Germinal center (tissue), 1 donor: ENCODE measurements at regions not wholly inside any gene's neighbourhood (a gene's known extent, or its start where the extent isn't known, plus 50 kb on each side); places are given as distances from the start of the nearest gene placed in this dataset.
"Not testable (repeated sequence)": the region's sequence is repeated elsewhere in the genome, so short reads cannot be mapped to it uniquely, and the experiment has no call there.

Experiments
- DNase-seq: peaks from one replicate; pipeline ENCODE4 v3.0.0; 2012; ENCODE audit warnings: mixed read lengths, low spot score

DNA sequence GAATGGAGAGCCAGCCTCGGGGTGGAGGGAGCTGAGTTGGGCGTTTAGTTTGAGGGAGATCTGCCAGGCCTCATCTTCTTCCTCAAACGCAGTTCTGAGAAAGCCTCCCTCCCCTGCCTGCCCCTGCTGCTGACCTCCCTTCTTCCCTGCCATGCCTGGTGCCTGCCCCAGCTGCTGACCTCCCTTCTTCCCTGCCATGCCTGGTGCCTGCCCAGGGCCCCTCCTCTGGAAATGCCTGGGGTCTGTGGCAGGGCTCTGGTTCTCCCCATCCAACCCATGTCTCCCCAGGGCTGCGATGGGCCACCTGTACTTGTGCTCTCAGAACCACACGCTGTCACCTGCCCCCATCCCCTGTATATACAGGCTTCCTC is 114.6 kb downstream of the VEGFA start:
- no peak for DNase-seq

DNA sequence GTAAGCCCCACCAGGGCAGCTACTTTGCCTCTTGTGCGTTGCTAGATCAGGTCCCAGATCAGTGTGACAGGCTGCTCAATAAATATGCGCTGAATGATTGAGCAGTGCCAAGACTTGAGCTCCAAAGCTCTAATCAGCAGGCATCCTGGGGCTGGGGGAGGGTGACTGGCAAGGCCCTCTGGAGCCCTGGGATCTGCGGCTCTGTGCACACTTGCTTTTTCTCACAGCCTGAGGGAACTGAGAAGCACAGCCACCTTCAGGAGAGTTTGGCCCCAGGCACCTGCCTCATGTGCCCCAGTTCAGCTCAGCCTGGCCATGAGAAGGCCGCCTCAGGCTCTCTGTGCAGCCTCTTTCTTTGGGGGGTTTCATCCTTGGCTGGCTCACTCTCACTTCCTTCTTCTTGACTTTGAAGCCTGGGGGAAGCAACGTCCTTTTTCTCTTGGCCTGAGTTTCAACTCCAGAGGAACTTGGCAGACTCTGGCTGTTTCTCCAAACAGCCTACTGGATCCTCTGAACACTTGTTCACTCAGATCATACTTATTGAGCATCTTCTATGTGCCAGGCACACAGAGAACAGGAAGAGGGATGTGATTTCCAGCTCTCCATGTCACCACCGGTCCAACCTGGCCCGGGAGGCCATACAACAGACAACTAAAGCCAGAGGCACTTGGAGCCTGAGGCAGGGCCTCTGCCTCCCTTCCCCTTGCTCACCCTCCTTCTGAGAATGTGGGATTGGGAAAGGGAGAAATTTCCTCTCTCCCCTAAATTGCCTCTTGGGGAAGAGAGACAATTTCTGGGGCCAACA is 114.0 kb downstream of the VEGFA start:
- DNase-seq: peak; percentile 25

DNA sequence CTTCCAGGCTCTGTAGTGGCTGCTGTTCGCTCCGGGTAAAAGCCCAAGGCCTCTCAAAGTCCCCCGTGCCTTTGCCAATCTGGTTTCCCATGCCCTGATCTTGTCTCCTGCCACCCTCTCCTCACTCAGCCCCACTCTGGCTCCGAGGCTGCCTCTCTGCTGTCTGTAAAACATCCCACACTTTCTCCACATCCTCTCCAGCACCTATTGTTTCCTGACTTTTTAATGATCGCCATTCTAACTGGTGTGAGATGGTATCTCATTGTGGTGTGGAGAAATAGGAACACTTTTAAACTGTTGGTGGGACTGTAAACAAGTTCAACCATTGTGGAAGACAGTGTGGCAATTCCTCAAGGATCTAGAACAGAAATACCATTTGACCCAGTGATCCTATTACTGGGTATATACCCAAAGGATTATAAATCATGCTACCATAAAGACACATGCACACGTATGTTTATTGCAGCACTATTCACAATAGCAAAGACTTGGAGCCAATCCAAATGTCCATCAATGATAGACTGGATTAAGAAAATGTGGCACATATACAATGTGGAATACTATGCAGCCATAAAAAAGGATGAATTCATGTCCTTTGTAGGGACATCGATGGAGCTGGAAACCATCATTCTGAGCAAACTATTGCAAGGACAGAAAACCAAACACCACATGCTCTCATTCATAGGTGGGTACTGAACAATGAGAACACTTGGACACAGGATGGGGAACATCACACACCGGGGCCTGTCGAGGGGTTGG is 112.9 kb downstream of the VEGFA start:
- DNase-seq: not testable (repeated sequence)

DNA sequence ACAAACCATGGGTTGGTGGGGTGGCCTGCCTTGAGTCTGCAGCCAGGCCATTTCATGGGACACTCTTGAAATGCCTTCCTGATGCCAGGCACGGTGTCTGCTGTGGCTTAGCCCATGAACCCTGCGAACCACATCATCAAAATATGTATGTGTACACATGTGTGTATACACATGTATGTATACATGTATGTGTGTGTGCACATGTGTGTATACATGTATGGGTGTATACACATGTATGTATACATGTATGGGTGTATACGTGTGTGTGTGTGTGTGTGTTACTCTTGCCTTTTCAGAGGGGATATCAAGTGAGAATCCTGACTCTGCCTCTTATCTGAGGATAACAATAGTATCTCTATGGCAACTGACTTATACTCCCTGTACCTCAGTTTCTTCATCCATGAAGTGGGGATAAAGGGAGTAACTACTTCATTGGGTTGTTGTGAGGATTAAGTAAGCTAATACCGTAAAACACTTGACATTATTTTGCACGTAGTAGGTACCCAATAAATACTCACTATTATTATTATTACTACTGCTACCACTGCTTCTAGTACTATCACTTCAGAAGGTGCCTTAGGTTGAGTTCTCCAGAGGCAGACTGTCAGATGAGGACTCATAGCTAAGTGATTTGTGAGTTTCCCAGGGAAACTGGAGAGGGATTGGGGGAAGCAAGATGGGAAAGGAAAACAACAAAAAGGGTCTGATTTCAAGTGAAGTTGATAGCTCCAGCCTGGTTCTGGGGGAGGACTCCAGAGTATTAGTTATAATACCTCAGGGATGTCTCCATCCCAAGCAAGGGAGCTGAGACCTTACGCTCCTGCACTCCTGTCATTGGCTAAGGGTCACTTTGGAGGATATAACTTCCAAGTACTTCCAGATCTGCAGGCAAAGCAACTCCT is 110.5 kb downstream of the VEGFA start:
- no peak for DNase-seq

DNA sequence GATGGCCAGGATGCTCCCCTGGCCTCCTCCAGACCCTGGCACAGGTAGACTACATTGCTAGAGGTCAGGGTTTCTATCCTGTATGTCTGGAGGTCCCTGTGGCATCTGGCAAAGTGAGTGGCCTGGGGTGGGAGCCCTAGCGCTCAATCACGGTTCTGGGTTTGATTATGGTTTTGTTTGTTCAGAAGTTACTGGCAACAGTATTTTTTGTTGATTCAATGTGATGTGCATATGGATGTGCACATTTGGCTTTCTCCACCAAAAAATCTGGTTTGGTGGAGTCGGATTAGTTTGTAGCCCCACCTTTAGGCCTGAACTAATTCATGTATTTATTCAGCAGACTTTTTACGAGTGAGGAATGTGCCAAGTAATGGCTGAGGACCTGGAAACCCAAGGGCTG is 109.7 kb downstream of the VEGFA start:
- DNase-seq: no peak

DNA sequence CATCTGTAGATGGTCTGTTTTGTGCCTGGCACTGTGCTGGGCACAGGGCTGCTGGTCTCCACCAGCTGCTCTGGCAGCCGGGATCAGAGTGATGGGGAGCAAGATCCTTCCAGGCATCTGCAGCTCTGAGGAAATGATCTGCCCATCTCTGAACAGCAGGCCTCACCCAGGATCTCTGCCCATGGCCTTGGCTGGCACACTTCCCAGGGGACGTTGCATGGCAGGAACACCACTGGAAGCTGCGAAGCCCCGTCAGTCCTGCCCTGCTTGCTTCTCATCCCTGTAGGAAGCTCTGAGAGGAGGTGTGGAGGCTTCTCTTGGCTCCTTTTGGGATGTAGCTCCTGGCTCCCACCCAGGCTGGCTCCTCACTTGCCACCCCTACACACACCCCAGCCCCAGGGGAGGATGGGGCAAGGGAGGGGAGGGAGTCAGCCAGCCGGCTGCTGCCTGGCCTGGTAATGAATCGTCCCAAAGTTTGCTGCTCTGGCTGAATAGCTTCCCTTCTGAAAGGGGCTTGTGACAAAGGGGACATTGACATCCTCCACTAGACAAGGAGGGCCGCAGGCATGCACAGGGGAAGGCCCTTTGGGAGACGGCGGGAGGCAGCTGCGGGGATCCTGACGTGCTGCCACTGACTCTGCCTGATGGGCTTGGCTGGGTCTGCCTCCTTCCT is 108.9 kb downstream of the VEGFA start:
- no peak for DNase-seq

DNA sequence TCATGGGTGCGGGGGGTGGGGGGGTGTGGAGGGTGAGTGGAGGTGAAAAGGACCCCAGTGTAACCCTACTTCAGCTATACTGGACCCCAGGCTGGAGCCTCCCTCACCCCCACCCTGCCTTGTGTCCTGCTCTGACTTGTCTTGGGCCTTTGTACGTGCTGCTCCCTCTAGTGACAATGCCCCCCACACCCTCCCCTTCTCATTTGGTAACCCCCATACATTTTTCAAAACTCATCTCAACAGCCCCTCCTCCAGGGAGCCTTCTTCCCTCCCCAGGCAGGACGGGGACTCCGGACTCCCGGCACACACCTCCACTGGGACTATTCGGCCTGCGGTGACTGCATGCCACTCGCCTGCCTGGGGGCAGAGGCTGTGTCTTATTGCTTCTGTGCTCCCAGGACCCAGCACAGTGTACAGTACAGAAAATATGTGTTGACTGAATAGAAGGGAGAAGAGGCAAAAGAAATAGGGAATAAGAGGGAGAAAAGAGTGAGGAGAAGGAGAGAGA is 108.2 kb downstream of the VEGFA start:
- no peak for DNase-seq

DNA sequence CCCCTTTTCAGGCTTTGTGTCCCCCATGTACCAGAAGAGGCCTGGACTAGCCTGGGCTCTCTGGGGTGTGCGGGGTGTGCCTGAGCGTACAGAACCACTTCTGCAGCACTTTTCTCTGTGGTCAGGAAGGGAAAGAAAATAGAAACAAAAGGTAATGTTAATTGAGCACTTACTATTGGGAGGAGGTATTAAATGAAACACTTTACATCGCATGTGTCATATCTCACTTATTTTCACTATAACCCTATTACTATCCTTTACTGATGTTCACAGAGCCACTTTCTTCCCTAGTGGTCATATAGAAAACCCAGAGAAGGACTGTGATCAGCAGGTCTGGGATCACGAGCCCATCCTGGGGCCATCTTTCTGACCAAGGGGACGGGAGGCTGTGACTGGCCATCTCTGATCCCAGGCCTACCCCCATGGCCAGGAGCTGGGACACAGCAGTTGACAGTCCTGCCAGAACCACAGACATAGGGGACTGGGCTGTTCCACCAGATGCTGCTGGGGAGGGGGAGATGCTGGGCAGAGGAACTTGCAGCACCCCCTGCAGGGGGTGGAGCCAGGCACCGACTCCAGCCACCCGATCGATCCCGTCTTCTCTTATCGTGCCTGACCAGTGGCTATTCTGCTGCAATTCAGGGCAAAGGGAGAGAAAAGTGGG is 107.6 kb downstream of the VEGFA start:
- DNase-seq: no peak

DNA sequence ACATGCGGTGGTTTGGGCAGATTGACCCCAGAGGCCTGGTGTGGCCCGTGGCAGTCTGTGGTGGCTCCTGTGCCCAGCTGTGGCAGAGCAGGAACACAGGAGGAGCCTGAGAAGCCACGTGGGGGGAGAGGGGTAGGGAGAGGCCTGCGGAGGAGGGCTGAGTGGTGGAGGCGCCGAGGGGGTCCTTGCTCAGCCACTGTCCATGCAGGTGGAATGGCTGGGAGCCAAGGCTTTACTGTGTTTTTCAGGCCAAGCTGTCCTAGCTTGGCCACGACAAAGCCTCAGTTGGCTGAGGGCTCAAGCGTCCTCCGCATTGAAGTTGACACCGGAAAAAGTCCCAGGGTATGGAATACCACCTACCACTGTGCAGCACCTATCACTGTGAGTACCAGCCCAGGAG is 107.0 kb downstream of the VEGFA start:
- DNase-seq: no peak

DNA sequence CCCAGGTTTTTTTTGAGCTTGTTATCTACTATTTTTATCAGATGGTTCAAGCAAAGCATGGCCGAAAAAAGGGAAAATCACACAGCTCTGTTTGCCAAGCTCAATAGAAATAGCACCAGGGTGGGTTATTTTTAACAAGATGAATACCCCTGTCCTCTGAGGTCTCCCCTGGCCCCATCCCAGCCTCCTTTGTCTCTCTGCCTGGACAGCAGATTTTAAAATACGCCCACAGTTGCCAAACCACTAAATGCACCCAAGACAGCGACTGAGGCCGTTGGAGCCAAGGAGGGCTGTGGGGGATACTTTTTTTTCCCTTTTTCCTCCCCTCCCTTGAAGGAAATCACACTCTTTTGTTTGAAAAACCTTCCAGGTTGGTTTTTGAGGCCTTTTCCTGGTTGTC is 106.6 kb downstream of the VEGFA start:
- DNase-seq: no peak

DNA sequence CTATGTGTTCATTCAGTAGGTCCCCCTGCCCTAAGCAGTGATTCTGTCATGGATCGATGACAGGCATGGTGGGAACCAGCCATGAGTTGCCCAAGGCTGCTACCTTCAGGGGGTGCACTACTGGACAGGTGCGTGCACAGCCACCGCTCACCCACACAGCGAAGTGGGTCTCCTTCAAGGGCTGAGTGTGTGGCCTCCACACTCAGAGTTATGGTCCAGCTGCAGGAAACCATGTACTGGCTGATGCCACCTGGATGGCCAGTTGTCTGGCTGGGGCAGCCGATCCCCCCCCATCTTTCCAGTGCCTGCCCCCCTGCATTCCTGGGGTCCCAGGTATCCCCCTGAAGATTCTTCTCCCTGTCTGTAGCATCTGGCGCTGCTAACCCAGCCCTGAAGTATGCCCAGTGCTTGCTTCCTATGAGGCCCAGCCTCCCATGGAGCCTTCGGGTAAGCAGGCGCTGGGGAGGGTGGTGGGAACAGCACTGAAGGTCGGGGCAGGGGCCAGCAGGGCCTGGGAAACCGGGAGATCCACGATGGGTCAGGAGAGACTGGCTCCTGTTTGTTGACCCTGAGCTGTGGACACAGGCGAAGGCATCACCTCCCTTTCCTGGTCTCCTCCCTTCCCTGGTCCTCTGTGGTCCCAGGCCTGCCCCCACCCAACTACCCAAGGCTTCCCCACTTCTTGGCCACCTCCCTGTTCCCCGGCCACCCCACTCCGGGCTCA is 106.0 kb downstream of the VEGFA start:
- DNase-seq: no peak

DNA sequence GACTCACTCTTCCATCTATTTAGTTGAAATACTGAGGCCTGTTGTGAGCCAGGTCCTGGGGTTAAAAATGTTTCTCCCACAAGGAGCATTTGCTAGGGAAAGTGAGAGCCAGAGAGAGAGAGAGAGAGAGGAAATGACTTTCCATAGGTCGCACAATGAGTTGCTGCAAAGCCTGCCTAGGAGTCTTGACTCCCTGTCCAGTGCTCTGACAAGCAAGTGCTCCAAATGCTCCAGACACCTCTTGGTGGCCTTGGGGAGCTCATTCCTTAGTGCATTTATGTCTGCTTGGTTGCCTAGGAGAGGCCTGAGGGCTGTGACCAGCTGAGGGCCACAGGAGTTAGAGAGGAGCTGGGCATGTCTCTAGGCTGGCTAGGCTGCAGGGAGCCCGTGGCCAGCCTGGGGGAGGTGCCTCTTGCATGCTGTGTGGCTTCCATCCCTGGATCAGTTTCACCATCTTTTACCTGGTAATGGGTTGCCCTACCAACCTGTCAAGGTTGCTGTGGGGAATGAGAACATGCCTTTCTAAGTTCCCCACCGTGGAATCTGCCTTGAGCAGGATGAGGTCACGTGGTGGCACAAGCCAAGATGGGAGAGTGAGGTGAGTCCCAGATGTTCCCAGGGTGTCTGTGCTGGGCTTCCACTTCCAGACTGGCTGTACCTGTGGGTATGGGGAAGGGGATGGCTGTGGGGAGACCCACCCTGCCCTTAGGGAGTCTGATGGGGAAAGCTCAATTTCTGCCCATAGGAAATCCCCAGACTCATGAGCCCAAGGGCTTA is 105.0 kb downstream of the VEGFA start:
- no peak for DNase-seq

DNA sequence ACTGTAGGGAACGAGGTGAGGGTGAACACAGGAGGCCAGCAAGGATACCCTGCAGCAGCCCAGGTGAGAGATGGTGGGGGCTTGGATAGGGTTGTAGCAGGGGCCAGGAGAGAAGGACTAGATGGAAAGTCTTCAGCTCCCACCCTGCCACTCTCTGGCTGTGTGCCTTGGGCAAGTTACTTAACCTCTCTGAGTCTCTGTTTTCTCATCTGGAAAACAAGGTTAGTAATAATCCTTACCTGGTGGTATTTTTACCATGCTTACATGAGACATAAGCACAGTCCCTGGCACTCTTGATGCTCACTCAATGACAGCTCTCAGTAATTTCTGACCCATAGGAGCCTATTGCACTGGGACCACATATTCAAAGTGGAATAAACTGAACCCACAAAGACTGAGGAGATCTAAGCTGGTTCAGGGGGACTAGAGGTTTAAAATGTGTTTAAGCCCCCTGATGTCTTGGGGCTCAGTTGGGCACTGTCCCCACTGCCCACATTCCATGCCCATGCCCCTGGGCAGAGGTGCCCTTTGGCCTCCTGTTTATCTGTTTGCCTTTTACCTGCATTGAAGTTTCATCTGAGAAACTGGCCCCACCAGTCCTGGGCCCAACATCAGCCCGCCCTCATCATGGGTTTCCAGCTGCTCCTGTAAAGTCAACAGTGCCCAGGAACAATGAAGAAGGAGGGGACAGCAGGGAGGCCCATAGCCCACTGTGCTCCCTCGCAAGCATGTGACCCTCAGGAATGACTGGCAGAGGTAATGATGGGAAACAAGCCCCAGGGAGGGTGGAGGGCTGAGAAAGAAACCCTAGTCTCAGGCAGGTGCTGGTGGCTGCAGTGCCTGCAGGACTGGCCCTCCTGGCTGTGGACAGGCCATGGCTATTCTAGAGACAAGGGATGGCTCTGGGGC is 104.0 kb downstream of the VEGFA start:
- DNase-seq: no peak

DNA sequence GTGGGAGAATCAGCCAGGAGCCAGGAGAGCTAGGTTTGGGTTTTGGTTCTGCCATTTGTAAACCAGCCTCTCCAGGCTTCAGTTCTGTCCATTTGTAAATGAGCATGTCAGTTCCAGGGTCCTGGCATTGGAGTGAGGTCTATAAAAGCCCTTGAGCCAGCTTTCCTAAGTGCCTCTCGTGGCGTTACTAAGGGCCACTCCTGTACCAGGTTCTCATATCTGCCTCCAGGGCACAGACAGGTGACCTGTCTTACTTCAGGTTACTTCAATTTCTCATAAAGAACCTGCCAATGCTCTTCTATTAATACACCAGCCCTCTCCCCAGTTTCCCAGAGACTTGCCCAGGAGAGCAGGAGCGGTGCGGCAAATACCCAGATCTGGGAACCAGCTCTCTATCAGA is 101.9 kb downstream of the VEGFA start:
- DNase-seq: no peak

DNA sequence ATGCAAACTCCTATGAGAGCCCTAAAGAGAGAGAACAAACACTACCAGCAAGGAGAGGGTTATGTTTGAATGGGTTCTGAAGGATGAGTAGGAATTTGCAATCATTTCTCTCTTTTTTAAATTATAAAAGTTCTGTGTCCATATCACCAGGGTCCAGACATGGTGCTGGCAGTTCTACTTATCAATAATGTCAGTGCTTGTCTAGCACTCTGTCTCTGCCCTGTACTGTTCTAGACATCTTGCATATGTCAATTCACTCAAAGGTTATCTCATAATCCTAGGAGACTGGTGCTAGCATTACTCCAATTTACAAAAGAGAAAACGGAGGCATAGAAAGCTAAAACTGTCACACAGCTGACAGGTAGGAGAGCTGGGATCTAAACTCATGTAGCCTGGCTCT is 101.3 kb downstream of the VEGFA start:
- no peak for DNase-seq

DNA sequence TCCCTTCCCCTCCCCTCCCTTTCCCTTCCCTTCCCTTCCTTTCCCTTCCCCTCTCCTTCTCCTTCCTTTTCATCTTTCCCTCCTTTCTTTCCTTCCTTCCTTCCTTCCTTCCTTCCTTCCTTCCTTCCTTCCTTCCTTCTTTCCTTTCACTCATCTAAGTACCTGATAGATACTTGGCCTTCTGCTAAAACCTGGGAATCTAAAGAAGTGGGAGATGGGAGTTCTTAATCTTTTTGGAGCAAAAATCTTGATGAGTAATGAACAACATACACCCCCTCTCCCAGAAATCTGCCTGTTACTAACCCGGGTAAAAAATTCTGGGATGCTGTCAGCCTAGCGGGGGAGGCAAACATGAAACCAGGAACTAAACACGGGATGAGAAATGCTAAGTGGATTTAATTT is 100.7 kb downstream of the VEGFA start:
- no peak for DNase-seq

DNA sequence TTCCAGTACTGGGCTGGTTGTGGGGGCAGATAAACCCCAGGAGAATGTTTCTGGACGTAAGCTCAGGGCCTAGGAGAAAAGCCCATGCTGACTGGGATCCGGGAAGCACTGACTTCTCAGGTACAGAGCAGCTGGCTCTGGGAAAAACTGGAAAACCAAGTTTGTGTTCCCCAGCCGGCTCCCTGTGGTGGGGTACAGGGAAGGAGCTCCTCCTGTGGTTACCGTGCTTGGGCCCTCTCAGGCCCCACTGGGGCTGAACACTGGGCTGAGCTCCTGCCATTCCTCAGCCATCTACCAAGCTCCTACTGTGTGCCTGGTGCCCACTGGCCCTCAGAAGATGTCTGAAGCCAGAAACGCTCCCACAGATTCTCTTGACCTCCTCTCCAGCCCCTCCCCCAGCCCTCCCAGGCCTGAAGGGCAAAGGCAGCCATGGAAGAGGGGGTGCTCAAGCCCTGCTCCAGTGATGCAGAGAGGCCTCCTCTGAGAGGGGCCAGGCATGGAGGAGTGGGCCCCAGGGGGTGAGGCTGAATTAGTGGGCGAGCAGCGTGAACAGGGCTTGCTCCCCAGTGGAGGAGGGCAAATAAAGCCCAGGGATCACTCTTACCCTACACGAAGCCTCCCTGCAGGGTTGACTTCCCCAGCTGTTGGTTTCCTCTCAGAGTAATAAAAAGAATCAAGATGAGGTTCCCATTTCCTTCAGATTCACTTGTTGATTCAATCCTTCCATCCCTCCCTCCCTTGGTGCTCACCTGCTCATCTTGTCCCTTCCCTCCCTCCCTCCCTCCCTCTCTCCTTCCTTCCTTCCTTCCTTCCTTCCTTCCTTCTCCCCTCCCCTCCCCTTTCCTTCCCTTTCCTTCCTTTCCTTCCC is 100.0 kb downstream of the VEGFA start:
- no peak for DNase-seq
